Neuronal stem cell (in vitro differentiated cells): ENCODE measurements at regions not wholly inside any gene's neighbourhood (a gene's known extent, or its start where the extent isn't known, plus 50 kb on each side); places are given as distances from the start of the nearest gene placed in this dataset.

ENCODE experiments used
- DNase-seq: peaks from one replicate; pipeline ENCODE4 v3.0.0-alpha.2; 2013; ENCODE audit warnings: low spot score
- H2AFZ ChIP-seq: one replicate; pipeline ENCODE4 v1.6.1; 2013; ENCODE audit warnings: mild to moderate bottlenecking, low read length, inconsistent platforms
- H2AK5ac ChIP-seq: 2 replicates; pipeline ENCODE4 v1.6.1; 2013; ENCODE audit warnings: low read depth, mild to moderate bottlenecking, inconsistent platforms, low read length, moderate library complexity, mixed read lengths
- H2BK120ac ChIP-seq: 2 replicates; pipeline ENCODE4 v1.6.1; 2013; ENCODE audit warnings: low read depth, mild to moderate bottlenecking, inconsistent platforms, low read length, moderate library complexity, mixed read lengths
- H2BK12ac ChIP-seq: one replicate; pipeline ENCODE4 v1.6.1; 2013; ENCODE audit warnings: low read length, inconsistent platforms
- H2BK15ac ChIP-seq: 2 replicates; pipeline ENCODE4 v1.6.1; 2013; ENCODE audit warnings: mild to moderate bottlenecking, low read length, inconsistent platforms, mixed read lengths
- H2BK5ac ChIP-seq: one replicate; pipeline ENCODE4 v1.6.1; 2013; ENCODE audit warnings: inconsistent platforms, mild to moderate bottlenecking, low read length, moderate library complexity
- H3K14ac ChIP-seq: one replicate; pipeline ENCODE4 v1.6.1; 2013; ENCODE audit warnings: low read length, inconsistent platforms
- H3K18ac ChIP-seq: 2 replicates; pipeline ENCODE4 v1.6.1; 2013; ENCODE audit warnings: low read length, inconsistent platforms
- H3K23ac ChIP-seq: 2 replicates; pipeline ENCODE4 v1.6.1; 2013; ENCODE audit warnings: low read depth, mild to moderate bottlenecking, mixed read lengths, low read length, inconsistent platforms; ENCODE audit not compliant: poor library complexity
- H3K27ac ChIP-seq: replicated peaks from 3 replicates; pipeline ENCODE4 v1.5.1; 2013; ENCODE audit warnings: low read length, inconsistent platforms
- H3K27me3 ChIP-seq, 3 experiments: 2 replicates each; pipeline ENCODE4 v1.6.1; 2013; ENCODE audit warnings: low read length in 3 of 3, mild to moderate bottlenecking in 2 of 3, inconsistent platforms in 1 of 3, low read depth in 1 of 3, mixed read lengths in 1 of 3, moderate library complexity in 1 of 3; ENCODE audit not compliant: control insufficient read depth in 3 of 3, insufficient read depth in 3 of 3
- H3K36me3 ChIP-seq, 2 donors: replicated peaks in 1 of 2; 2 replicates each; pipeline ENCODE4 v1.6.1; 2013; ENCODE audit warnings: low read length in 2 of 2; ENCODE audit not compliant: control insufficient read depth in 2 of 2, insufficient read depth in 2 of 2
- H3K4ac ChIP-seq: 2 replicates; pipeline ENCODE4 v1.6.1; 2013; ENCODE audit warnings: inconsistent platforms, mild to moderate bottlenecking, low read length, moderate library complexity
- H3K4me1 ChIP-seq, 2 donors: 1 replicate in 1 of 2; 2 replicates in 1 of 2; pipeline ENCODE4 v1.6.1; 2013; ENCODE audit warnings: low read length in 2 of 2, low read depth in 1 of 2; ENCODE audit not compliant: control insufficient read depth in 2 of 2, insufficient read depth in 1 of 2
- H3K4me2 ChIP-seq: one replicate; pipeline ENCODE4 v1.6.1; 2013; ENCODE audit warnings: mild to moderate bottlenecking, low read length, inconsistent platforms; ENCODE audit not compliant: insufficient read depth, poor library complexity, severe bottlenecking
- H3K4me3 ChIP-seq, 2 donors: 2 replicates each; pipeline ENCODE4 v1.5.1; 2013; ENCODE audit warnings: low read length in 2 of 2, mild to moderate bottlenecking in 2 of 2, inconsistent platforms in 1 of 2, moderate library complexity in 1 of 2
- H3K79me1 ChIP-seq: one replicate; pipeline ENCODE4 v1.6.1; 2013; ENCODE audit warnings: low read depth, mild to moderate bottlenecking, inconsistent platforms, low read length, moderate library complexity
- H3K9ac ChIP-seq: one replicate; pipeline ENCODE4 v1.6.1; 2013; ENCODE audit warnings: mild to moderate bottlenecking, low read depth, low read length, inconsistent platforms; ENCODE audit not compliant: poor library complexity
- H3K9me3 ChIP-seq, 2 donors: replicated peaks in 1 of 2; 2 replicates each; pipeline versions ENCODE3 to v1.6.1; 2013; ENCODE audit warnings: low read length in 2 of 2, mild to moderate bottlenecking in 2 of 2, inconsistent platforms in 1 of 2, low read depth in 1 of 2, mixed read lengths in 1 of 2, moderate library complexity in 1 of 2; ENCODE audit not compliant: control insufficient read depth in 2 of 2, insufficient read depth in 1 of 2
- H4K8ac ChIP-seq: one replicate; pipeline ENCODE4 v1.6.1; 2013; ENCODE audit warnings: low read depth, mild to moderate bottlenecking, inconsistent platforms, low read length, moderate library complexity
- H4K91ac ChIP-seq: one replicate; pipeline ENCODE4 v1.6.1; 2013; ENCODE audit warnings: low read length, low read depth, mild to moderate bottlenecking, inconsistent platforms; ENCODE audit not compliant: poor library complexity
- WGBS, 2 donors: extraction: QIAGEN DNeasy Blood & Tissue Kit; methylation state at CpG; one replicate each; pipeline ENCODE4 v1.1.7; 2013; ENCODE audit warnings: missing lambda C conversion rate in 2 of 2, mixed read lengths in 1 of 2; ENCODE audit not compliant: insufficient read length in 2 of 2, insufficient replicate concordance in 1 of 2; ENCODE audit errors: extremely low coverage in 2 of 2; 5-methylcytosine and 5-hydroxymethylcytosine counted together

- H2BK120ac ChIP-seq: no peak overlapping the region
- H2BK15ac ChIP-seq: no peak overlapping the region
- no peaks in the 10 kb centered on the region for H3K27me3 ChIP-seq
- no peak for DNase-seq
- H2AFZ ChIP-seq: no peak overlapping the region
- no peaks in the 10 kb centered on the region for H3K79me1 ChIP-seq
- peaks cover 0 to 2% of the 10 kb centered on the region in 2 donors for H3K9me3 ChIP-seq
- no peak overlapping the region for H3K4ac ChIP-seq
- no peak overlapping the region for H3K27ac ChIP-seq
- no peak overlapping the region for H3K14ac ChIP-seq
- H3K4me3 ChIP-seq: no peak overlapping the region
- H3K23ac ChIP-seq: no peak overlapping the region
- no peak overlapping the region for H2BK5ac ChIP-seq
- H3K18ac ChIP-seq: no peak overlapping the region
- H4K91ac ChIP-seq: no peak overlapping the region
- no peak overlapping the region for H3K9ac ChIP-seq
- no peak overlapping the region for H2BK12ac ChIP-seq
- no CpG with 5 or more reads among the region's 1 CpG for WGBS, 2 donors
- no peak overlapping the region for H3K4me2 ChIP-seq
- peaks cover 0 to 4% of the 10 kb centered on the region in 2 donors for H3K4me1 ChIP-seq
- no peak overlapping the region for H2AK5ac ChIP-seq
- no peak overlapping the region for H4K8ac ChIP-seq
- H3K36me3 ChIP-seq: peaks cover 5 to 8% of the 10 kb centered on the region in 2 donors
These were observed 124.1 kb downstream of the DISP1 start for GRCh38 chr1:222938986-222939385.

- no CpG with 5 or more reads among the region's 5 CpGs for WGBS, 2 donors
These were observed 125.3 kb downstream of the DISP1 start for GRCh38 chr1:222940095-222940494.

GRCh38 chr1:222940906-222941305, 126.1 kb downstream of the DISP1 start:
- H3K9me3 ChIP-seq: peaks cover 0 to 2% of the 10 kb centered on the region in 2 donors
- no peaks in the 10 kb centered on the region for H3K79me1 ChIP-seq
- H3K4me3 ChIP-seq: no peak overlapping the region
- no peak overlapping the region for H2AFZ ChIP-seq
- H2AK5ac ChIP-seq: no peak overlapping the region
- no peak for DNase-seq
- no peaks in the 10 kb centered on the region for H3K27me3 ChIP-seq
- no peak overlapping the region for H4K91ac ChIP-seq
- no peak overlapping the region for H2BK12ac ChIP-seq
- H3K4ac ChIP-seq: no peak overlapping the region
- no peak overlapping the region for H2BK5ac ChIP-seq
- H3K4me2 ChIP-seq: no peak overlapping the region
- H3K36me3 ChIP-seq: peaks cover 5 to 8% of the 10 kb centered on the region in 2 donors
- no peak overlapping the region for H3K18ac ChIP-seq
- H2BK120ac ChIP-seq: no peak overlapping the region
- H3K4me1 ChIP-seq: peaks cover 0 to 4% of the 10 kb centered on the region in 2 donors
- H3K14ac ChIP-seq: no peak overlapping the region
- no CpG with 5 or more reads among the region's 2 CpGs for WGBS, 2 donors
- H3K27ac ChIP-seq: no peak overlapping the region
- no peak overlapping the region for H4K8ac ChIP-seq
- H2BK15ac ChIP-seq: no peak overlapping the region
- no peak overlapping the region for H3K9ac ChIP-seq
- no peak overlapping the region for H3K23ac ChIP-seq

More at GRCh38 chr1:222940095-222940494, 125.3 kb downstream of the DISP1 start:
- H3K27me3 ChIP-seq: no peaks in the 10 kb centered on the region
- no peak overlapping the region for H3K27ac ChIP-seq
- no peak overlapping the region for H2AK5ac ChIP-seq
- H3K79me1 ChIP-seq: no peaks in the 10 kb centered on the region
- no peak overlapping the region for H3K4ac ChIP-seq
- peaks cover 0 to 4% of the 10 kb centered on the region in 2 donors for H3K4me1 ChIP-seq
- no peak overlapping the region for H2BK5ac ChIP-seq
- no peak overlapping the region for H2AFZ ChIP-seq
- H3K14ac ChIP-seq: no peak overlapping the region
- H2BK120ac ChIP-seq: no peak overlapping the region
- H3K9me3 ChIP-seq: peaks cover 0 to 2% of the 10 kb centered on the region in 2 donors
- H2BK15ac ChIP-seq: no peak overlapping the region
- peaks cover 5 to 8% of the 10 kb centered on the region in 2 donors for H3K36me3 ChIP-seq
- no peak overlapping the region for H2BK12ac ChIP-seq
- no peak overlapping the region for H3K4me2 ChIP-seq
- no peak overlapping the region for H3K18ac ChIP-seq
- no peak overlapping the region for H4K8ac ChIP-seq
- H3K4me3 ChIP-seq: no peak overlapping the region
- H3K23ac ChIP-seq: no peak overlapping the region
- H3K9ac ChIP-seq: no peak overlapping the region
- DNase-seq: no peak
- H4K91ac ChIP-seq: no peak overlapping the region

- H2BK12ac ChIP-seq: no peak overlapping the region
- H2AFZ ChIP-seq: no peak overlapping the region
- no peak overlapping the region for H3K4me3 ChIP-seq
- no peak overlapping the region for H2BK5ac ChIP-seq
- H3K4me2 ChIP-seq: no peak overlapping the region
- no peak overlapping the region for H2BK15ac ChIP-seq
- no peaks in the 10 kb centered on the region for H3K27me3 ChIP-seq
- H2BK120ac ChIP-seq: no peak overlapping the region
- H4K8ac ChIP-seq: no peak overlapping the region
- peaks cover 0 to 4% of the 10 kb centered on the region in 2 donors for H3K4me1 ChIP-seq
- H3K9me3 ChIP-seq: peaks cover 0 to 2% of the 10 kb centered on the region in 2 donors
- no peak overlapping the region for H3K23ac ChIP-seq
- no peak overlapping the region for H3K4ac ChIP-seq
- H2AK5ac ChIP-seq: no peak overlapping the region
- H3K18ac ChIP-seq: no peak overlapping the region
- no peak overlapping the region for H4K91ac ChIP-seq
- H3K14ac ChIP-seq: no peak overlapping the region
- H3K36me3 ChIP-seq: peaks cover 5 to 8% of the 10 kb centered on the region in 2 donors
- H3K9ac ChIP-seq: no peak overlapping the region
- no peak overlapping the region for H3K27ac ChIP-seq
- H3K79me1 ChIP-seq: no peaks in the 10 kb centered on the region
- no peak for DNase-seq
- no CpG with 5 or more reads among the region's 1 CpG for WGBS, 2 donors
These were observed 126.6 kb downstream of the DISP1 start for GRCh38 chr1:222941425-222941824.
